K562 (cell line): ENCODE measurements at regions not wholly inside any gene's neighbourhood (a gene's known extent, or its start where the extent isn't known, plus 50 kb on each side); places are given as distances from the start of the nearest gene placed in this dataset.

Experiments
- BRCA1 ChIP-seq, 2 experiments: fragments of 450-650 bp in 1 of 2; sonication (generic) in 1 of 2; formaldehyde crosslinking in 1 of 2; IDR thresholded peaks; 2 replicates each; pipeline versions ENCODE4 v1.5.0 to v1.6.1; 2017 to 2020; ENCODE audit warnings: mild to moderate bottlenecking in 1 of 2, missing genetic modification reagents in 1 of 2
- CREM ChIP-seq: IDR thresholded peaks from 2 replicates; pipeline ENCODE4 v1.6.1; 2014; ENCODE audit warnings: antibody characterized with exemption, low read depth
- DACH1 ChIP-seq: fragments of 450-650 bp; IDR thresholded peaks from 2 replicates; pipeline ENCODE4 v1.6.1; 2018; ENCODE audit not compliant: partially characterized antibody
- NBN ChIP-seq: fragments of 450-650 bp; IDR thresholded peaks from 2 replicates; pipeline ENCODE4 v1.6.1; 2016; ENCODE audit warnings: low read depth, mild to moderate bottlenecking
- PHF8 ChIP-seq: fragments of 200-600 bp; sonication (generic); IDR thresholded peaks from 2 replicates; pipeline ENCODE4 v1.6.1; 2012; ENCODE audit warnings: mixed run types, mild to moderate bottlenecking, inconsistent platforms, low read length, moderate library complexity, borderline replicate concordance
- SMAD4 ChIP-seq: fragments of 250-450 bp; sonication (Bioruptor Pico); conservative IDR thresholded peaks from 2 replicates; pipeline ENCODE4 v1.8.0; 2021; ENCODE audit warnings: inconsistent platforms, mild to moderate bottlenecking, moderate library complexity
- SNRNP70 ChIP-seq: fragments of 200-400 bp; formaldehyde crosslinking; optimal IDR thresholded peaks from 2 replicates; pipeline ENCODE3; 2017; ENCODE audit warnings: low read depth, low read length
- TAF1 ChIP-seq: IDR thresholded peaks from 2 replicates; pipeline ENCODE4 v1.6.1; 2011; ENCODE audit warnings: mild to moderate bottlenecking, low read length, moderate library complexity; ENCODE audit not compliant: insufficient read depth, control insufficient read depth, severe bottlenecking; ENCODE audit errors: extremely low read depth
- TEAD4 ChIP-seq, 2 experiments: sonication (generic) in 1 of 2; formaldehyde crosslinking in 1 of 2; IDR thresholded peaks; 2 replicates each; pipeline versions ENCODE4 v1.6.1 to v1.8.0; 2012 to 2022; ENCODE audit warnings: borderline replicate concordance in 1 of 2, inconsistent platforms in 1 of 2, low read length in 1 of 2, mild to moderate bottlenecking in 1 of 2, missing genetic modification reagents in 1 of 2
- ZBTB1 ChIP-seq: sonication (generic); formaldehyde crosslinking; IDR thresholded peaks from 2 replicates; pipeline ENCODE4 v1.8.1; 2023; ENCODE audit warnings: missing genetic modification reagents, low read depth, mild to moderate bottlenecking, borderline replicate concordance
- ZNF589 ChIP-seq: fragments of 200-800 bp; sonication (Bioruptor generic); IDR thresholded peaks from 2 replicates; pipeline ENCODE4 v1.6.1; 2016; ENCODE audit warnings: low read depth, missing genetic modification characterization, missing compliant biosample characterization
- TF ChIP-seq, protein P1 (sequence below): sonication (generic); formaldehyde crosslinking; IDR thresholded peaks from 2 replicates; pipeline ENCODE4 v1.9.0; 2022; ENCODE audit warnings: mild to moderate bottlenecking, missing genetic modification reagents
- TF ChIP-seq, protein P2 (sequence below): fragments of 250-450 bp; sonication (Bioruptor Pico); IDR thresholded peaks from 2 replicates; pipeline ENCODE4 v1.9.0; 2021; ENCODE audit warnings: mild to moderate bottlenecking, inconsistent platforms
- TF ChIP-seq, protein P3 (sequence below): IDR thresholded peaks from 2 replicates; pipeline ENCODE4 v1.6.1; 2011; ENCODE audit warnings: borderline replicate concordance, low read depth, mild to moderate bottlenecking, moderate library complexity, low read length; ENCODE audit not compliant: insufficient read depth, poor library complexity, severe bottlenecking
- TF ChIP-seq, protein P4 (sequence below), 2 experiments: IDR thresholded peaks; 2 replicates each; pipeline ENCODE4 v1.6.1; 2011; ENCODE audit warnings: borderline replicate concordance in 1 of 2, control low read depth in 1 of 2, low read depth in 1 of 2, low read length in 1 of 2, mild to moderate bottlenecking in 1 of 2, mixed read lengths in 1 of 2, moderate library complexity in 1 of 2; ENCODE audit not compliant: insufficient read depth in 1 of 2, insufficient read length in 1 of 2, poor library complexity in 1 of 2, severe bottlenecking in 1 of 2; ENCODE audit errors: extremely low read depth in 1 of 2
- TF ChIP-seq, protein P5 (sequence below): conservative IDR thresholded peaks from 2 replicates; pipeline ENCODE4 v1.6.1; 2011; ENCODE audit warnings: low read depth, mild to moderate bottlenecking, low read length; ENCODE audit not compliant: control insufficient read depth

DNA sequence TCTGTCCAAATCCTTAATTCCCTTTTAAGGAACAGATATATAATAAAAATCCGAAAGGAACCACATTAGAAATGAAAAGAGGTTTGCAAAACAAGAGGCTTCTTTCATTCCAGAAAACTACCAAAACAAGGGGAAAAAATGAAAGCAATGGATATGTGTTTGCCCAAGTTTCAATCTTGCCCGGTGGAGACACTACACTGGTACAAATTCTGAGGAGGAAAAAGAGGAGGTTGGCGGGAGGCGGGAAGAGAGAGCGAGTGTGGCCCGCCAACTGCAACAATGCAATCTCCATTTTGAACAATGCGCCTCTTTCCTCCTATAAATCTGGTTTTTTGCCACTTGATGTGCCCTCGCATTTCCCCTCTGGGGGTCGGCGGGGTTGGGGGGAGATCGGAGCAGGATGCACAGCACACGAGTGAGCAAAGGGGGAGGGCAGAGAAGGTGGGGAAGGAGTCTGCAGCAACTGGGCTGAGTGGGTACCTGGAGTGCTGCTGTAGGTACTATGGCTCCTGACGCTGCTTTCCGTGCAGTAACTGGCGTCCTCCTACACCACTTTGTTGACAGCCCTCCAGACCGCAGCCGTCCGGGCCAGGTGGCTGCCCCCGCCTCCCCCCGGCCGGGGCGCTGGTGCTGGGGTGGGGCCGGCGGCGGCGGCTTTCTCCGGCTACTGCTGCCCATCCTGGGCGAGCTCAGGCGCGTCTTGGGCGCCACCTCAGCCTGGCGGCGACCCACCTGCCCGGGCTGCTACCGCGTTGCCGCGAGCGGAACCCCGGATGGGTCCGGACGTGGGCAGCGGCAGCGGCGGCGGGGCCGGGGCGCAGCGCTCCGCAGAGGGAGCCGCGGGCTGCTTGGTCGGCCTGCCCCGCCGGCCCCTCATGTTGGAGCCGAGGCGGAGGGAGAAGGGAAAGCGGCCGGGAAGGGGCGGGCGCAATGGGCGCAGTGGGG lies 93.8 kb upstream of the PLEKHM1 start (continued):
- TF ChIP-seq TEAD4 (IDR thresholded peaks at IDR 0.05; ENCODE audit: low read length) (no peak), TEAD4 (CRISPR knock-in tag; IDR thresholded peaks at IDR 0.05; ENCODE audit: borderline replicate concordance) (0 out of 2 replicates have a peak, but pooled peaks have one; percentile 29), ZBTB1 (no peak), SNRNP70 (no peak), DACH1 (no peak), SMAD4 (CRISPR knock-in tag) (peak; percentile 71), ZNF589 (CRISPR knock-in tag) (0 out of 2 replicates have a peak, but pooled peaks have one; percentile 35), CREM (0 out of 2 replicates have a peak, but pooled peaks have one; percentile 20), NBN (peak; percentile 45; the same call in 1 of the 2 replicates), PHF8 (peak; percentile 22; the same call in 1 of the 2 replicates), BRCA1 (IDR thresholded peaks at IDR 0.05) (no peak), BRCA1 (CRISPR knock-in tag; IDR thresholded peaks at IDR 0.05) (0 out of 2 replicates have a peak, but pooled peaks have one; percentile 19), TAF1 (peak; percentile 14)
- TF ChIP-seq, protein P1, sequence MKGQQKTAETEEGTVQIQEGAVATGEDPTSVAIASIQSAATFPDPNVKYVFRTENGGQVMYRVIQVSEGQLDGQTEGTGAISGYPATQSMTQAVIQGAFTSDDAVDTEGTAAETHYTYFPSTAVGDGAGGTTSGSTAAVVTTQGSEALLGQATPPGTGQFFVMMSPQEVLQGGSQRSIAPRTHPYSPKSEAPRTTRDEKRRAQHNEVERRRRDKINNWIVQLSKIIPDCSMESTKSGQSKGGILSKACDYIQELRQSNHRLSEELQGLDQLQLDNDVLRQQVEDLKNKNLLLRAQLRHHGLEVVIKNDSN (CRISPR knock-in tag) = peak; percentile 40; the same call in 1 of the 2 replicates
- TF ChIP-seq, protein P2, sequence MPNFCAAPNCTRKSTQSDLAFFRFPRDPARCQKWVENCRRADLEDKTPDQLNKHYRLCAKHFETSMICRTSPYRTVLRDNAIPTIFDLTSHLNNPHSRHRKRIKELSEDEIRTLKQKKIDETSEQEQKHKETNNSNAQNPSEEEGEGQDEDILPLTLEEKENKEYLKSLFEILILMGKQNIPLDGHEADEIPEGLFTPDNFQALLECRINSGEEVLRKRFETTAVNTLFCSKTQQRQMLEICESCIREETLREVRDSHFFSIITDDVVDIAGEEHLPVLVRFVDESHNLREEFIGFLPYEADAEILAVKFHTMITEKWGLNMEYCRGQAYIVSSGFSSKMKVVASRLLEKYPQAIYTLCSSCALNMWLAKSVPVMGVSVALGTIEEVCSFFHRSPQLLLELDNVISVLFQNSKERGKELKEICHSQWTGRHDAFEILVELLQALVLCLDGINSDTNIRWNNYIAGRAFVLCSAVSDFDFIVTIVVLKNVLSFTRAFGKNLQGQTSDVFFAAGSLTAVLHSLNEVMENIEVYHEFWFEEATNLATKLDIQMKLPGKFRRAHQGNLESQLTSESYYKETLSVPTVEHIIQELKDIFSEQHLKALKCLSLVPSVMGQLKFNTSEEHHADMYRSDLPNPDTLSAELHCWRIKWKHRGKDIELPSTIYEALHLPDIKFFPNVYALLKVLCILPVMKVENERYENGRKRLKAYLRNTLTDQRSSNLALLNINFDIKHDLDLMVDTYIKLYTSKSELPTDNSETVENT = peak; percentile 67
- TF ChIP-seq, protein P3, sequence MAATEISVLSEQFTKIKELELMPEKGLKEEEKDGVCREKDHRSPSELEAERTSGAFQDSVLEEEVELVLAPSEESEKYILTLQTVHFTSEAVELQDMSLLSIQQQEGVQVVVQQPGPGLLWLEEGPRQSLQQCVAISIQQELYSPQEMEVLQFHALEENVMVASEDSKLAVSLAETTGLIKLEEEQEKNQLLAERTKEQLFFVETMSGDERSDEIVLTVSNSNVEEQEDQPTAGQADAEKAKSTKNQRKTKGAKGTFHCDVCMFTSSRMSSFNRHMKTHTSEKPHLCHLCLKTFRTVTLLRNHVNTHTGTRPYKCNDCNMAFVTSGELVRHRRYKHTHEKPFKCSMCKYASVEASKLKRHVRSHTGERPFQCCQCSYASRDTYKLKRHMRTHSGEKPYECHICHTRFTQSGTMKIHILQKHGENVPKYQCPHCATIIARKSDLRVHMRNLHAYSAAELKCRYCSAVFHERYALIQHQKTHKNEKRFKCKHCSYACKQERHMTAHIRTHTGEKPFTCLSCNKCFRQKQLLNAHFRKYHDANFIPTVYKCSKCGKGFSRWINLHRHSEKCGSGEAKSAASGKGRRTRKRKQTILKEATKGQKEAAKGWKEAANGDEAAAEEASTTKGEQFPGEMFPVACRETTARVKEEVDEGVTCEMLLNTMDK = no peak
- TF ChIP-seq, protein P4, sequence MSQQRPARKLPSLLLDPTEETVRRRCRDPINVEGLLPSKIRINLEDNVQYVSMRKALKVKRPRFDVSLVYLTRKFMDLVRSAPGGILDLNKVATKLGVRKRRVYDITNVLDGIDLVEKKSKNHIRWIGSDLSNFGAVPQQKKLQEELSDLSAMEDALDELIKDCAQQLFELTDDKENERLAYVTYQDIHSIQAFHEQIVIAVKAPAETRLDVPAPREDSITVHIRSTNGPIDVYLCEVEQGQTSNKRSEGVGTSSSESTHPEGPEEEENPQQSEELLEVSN (IDR thresholded peaks at IDR 0.05; ENCODE audit: borderline replicate concordance in 1 of 2, extremely low read depth in 1 of 2, insufficient read depth in 1 of 2, insufficient read length in 1 of 2, low read depth in 1 of 2, low read length in 1 of 2, poor library complexity in 1 of 2, severe bottlenecking in 1 of 2) = peak in 1 of 2 experiments; percentile 43
- TF ChIP-seq, protein P5, sequence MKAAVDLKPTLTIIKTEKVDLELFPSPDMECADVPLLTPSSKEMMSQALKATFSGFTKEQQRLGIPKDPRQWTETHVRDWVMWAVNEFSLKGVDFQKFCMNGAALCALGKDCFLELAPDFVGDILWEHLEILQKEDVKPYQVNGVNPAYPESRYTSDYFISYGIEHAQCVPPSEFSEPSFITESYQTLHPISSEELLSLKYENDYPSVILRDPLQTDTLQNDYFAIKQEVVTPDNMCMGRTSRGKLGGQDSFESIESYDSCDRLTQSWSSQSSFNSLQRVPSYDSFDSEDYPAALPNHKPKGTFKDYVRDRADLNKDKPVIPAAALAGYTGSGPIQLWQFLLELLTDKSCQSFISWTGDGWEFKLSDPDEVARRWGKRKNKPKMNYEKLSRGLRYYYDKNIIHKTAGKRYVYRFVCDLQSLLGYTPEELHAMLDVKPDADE = 0 out of 2 replicates have a peak, but pooled peaks have one; percentile 16
